NCI-H1105 treated with DMSO at 0.1 percent for 48 hours (cell line): ENCODE measurements at regions not wholly inside any gene's neighbourhood (a gene's known extent, or its start where the extent isn't known, plus 50 kb on each side); places are given as distances from the start of the nearest gene placed in this dataset.
"Not testable (repeated sequence)": the region's sequence is repeated elsewhere in the genome, so short reads cannot be mapped to it uniquely, and the experiment has no call there.

Experiments used
- DNase-seq: peaks from one replicate; lab custom pipeline; 2025; lab: John Stamatoyannopoulos, UW

DNA sequence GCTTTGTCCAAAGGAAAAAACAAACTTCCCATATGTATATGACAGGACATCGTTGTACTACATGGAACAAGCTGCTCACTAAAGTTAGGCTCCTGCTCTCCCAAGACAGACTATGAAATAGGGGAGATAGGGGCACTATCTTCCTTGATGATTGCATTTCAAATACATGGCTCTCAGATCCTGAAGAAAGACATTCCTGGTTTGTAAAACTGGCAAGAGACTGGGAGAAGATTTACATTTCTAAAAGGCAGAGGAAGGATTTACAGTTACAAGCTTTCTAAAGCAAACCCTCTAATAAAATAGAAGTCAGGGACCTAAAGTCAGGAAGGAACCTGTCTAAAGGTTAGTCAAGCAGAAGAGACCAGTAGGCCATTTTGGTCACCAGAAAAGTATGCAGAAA, 103.7 kb downstream of the SLC17A6 start:
- DNase-seq: no peak

DNA sequence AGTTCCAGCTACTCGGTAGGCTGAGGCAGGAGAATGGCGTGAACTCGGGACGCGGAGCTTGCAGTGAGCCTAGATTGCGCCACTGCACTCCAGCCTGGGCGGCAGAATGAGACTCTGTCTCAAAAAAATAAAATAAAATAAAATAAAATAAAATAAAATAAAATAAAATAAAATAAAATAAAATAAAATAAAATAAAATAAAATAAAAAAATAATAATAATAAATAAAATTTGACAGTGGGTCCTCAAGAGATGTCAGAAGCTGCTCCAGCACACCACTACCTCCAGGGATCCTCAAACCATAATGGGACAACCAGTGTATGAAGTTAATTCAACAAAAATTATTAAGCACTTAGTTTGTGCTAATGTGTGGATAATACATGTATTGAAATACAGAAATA, 97.4 kb downstream of the SLC17A6 start:
- DNase-seq: not testable (repeated sequence)

DNA sequence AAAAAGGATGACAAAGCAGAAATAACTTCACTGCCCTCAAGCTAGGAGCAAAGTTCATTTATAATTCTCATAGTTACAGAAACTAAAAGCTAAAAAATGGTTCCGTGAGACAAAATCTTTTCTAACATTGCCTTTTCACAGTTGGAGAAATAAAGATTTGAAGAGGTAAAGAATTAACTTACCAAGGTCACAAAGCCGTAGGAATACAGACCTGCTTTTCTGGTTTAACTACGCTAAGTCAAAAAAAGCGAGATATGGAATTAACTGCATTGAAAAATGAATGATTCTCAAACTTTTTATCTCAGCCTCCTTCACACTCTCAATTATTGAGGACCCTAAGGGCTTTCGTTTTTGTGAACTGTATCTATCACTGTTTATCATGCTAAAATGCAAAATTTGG, 95.3 kb downstream of the SLC17A6 start:
- no peak for DNase-seq

DNA sequence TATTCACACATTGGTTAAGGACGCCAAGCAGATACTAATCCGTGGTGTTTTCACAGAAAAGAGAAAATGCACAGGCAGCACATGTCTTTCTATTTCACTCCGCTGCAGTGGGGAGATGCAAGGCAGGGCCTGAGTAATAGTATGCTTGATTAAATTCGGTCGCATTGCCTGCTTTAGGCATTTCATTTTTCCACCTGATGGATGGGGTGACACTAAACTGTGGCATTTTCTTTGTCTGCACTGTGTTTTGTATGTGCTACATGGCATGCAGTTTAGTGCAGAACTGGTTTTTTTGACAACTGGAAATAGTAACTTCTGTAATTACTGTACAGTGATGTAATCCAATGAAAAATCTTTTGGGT, 94.9 kb downstream of the SLC17A6 start:
- DNase-seq: no peak

DNA sequence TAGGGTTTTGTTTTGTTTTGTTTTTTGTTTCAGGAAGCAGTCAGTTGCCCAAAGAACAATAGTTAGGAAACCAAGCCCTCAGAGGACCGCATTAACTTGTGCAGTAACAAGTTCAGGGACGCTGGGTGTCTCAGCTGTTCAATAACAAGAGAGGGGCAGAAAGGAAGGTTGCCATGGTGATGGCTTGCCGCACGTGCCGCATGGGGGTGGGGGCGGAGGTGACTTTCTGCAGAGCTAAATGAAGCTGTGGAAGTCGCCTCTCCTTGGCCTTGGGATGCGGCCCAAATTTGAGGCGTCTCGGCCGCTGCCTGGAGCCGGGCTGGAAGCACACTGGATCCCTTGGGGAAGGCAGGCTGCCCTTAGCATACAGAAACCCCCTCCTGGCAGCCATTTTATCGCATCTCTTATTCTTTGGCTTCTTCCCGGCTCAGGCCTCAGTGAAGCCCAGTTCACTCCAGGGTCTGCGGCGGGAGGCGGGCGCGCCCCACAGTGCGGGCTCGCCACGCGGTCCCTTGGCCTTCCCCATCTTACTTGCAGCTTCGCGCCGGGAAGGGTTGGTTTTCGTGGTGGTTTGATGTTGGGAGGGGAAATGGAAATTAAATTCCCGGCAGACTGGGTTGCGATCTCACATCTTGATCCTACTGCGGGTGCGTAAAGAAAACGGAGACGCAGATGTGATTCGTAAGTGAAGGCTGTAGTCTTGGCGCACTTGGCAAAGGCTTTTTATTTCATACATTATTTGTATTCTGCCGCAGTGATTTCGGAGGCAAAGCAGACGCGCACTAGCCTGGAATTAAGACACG, 94.3 kb downstream of the SLC17A6 start:
- peak; percentile 84 for DNase-seq

DNA sequence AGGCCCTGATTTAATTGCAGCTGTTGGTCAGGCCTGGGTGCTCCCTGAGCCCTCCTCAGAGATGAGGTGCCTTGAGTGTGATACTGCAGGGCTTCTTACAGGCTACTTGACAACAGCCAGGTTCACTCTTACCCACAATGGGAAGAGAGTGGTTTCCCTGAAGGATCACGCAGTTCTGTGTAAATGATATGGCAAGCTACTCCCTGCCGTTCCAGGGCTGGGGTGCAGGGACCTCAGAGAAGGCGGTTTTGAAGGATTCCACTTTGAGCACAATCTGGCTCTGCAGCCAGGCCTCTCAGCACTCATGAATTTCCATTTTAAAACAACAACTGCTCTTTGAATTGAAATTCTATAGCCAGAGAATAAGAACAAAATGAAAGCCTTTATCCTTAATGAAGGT, 92.9 kb downstream of the SLC17A6 start:
- no peak for DNase-seq

DNA sequence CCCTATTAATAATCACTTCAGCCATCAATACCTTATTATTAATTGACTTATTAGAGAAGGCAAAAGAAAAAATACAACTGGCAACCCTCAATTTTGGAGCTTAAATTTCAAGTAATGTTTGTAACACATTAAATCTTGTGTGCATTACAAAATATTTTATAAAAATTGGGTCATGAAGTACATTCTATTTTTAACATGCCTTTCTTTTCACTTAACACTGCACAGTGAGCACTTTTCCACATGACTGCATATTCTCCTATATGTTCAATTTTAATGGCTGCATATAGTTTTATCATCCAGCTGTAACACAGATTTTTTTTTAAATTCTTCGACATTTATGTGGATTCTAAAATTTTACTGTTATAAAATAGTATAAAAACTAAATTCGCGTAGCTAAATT, 92.5 kb downstream of the SLC17A6 start:
- no peak for DNase-seq

DNA sequence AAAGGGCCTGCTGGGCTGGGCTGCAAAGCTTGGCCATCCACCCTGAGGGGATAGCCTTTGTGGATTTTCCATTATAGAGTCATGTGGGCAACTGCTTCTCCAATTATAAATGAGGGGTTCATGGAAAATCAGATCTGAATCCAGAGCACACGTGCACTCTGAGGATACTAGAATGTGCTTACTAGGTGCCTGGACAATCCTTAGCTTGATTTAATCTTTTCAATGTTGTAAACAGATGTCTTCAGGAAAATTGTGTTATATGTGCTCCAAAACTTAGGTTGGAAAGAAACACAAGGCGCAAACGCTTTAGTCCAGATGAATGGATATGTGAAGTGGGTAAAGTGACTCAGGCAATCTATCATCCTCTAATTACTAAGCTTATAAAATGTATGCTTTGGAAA, 92.0 kb downstream of the SLC17A6 start:
- DNase-seq: no peak
